ENCODE measurements at regions not wholly inside any gene's neighbourhood (a gene's known extent, or its start where the extent isn't known, plus 50 kb on each side); places are given as distances from the start of the nearest gene placed in this dataset.
"Not testable (repeated sequence)": the region's sequence is repeated elsewhere in the genome, so short reads cannot be mapped to it uniquely, and the experiment has no call there.

DNA sequence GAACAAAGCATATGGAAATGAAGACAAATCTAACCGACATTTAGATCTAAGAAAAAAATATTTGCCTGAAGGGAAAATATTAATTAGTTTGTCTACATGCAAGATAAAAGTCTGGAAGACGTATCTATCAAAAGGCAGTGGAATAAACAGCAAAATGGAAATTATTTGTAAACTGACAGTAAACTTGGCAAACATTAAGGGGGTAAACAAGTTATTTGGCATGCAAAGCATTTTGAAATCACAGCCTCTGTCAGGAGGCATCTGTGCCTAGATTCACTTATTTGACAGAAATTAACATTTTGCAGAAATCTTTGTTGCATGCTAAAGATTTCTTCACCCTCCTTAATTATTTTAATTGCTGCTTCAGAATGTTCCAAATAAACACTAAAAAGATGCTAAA is 1065.8 kb upstream of the POU3F4 start:
- no peak for ATAC-seq
- Histone ChIP-seq H3K27me3 (no peaks in the 10 kb centered on the region), H3K4me3 (no peak overlapping the region), H3K9me3 (no peaks in the 10 kb centered on the region), H3K27ac (no peak overlapping the region), H3K4me1 (no peaks in the 10 kb centered on the region), H3K36me3 (no peaks in the 10 kb centered on the region)
- intact Hi-C loops (cut with DNase I) = no loop called here
- TF ChIP-seq, protein P1, sequence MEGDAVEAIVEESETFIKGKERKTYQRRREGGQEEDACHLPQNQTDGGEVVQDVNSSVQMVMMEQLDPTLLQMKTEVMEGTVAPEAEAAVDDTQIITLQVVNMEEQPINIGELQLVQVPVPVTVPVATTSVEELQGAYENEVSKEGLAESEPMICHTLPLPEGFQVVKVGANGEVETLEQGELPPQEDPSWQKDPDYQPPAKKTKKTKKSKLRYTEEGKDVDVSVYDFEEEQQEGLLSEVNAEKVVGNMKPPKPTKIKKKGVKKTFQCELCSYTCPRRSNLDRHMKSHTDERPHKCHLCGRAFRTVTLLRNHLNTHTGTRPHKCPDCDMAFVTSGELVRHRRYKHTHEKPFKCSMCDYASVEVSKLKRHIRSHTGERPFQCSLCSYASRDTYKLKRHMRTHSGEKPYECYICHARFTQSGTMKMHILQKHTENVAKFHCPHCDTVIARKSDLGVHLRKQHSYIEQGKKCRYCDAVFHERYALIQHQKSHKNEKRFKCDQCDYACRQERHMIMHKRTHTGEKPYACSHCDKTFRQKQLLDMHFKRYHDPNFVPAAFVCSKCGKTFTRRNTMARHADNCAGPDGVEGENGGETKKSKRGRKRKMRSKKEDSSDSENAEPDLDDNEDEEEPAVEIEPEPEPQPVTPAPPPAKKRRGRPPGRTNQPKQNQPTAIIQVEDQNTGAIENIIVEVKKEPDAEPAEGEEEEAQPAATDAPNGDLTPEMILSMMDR (IDR thresholded peaks at IDR 0.05) = no peak
- no peak for DNase-seq

DNA sequence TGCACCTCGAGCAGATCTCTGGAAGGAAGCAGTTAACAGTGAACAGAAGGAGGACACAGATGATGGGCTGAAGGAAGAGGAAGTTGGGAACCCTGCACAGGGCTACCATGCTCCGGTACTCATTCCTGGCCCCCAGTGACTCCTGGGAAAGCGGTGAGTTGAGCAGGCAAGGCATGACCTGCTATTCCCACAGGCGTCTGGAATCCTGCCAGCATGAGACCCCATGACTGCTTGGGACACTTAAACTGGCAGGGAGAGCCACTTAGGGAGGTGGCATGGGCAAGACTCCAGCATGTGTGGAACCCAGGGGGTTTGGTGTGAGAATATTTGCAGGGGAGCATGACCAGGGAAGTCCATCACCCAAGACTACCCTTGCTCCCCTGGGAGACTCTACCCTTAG is 1056.4 kb upstream of the POU3F4 start:
- H3K9me3 ChIP-seq = no peaks in the 10 kb centered on the region
- H3K27me3 ChIP-seq = no peaks in the 10 kb centered on the region
- no peak overlapping the region for H3K4me3 ChIP-seq
- H3K27ac ChIP-seq = no peak overlapping the region
- TF ChIP-seq, protein P1 (IDR thresholded peaks at IDR 0.05) = no peak
- H3K4me1 ChIP-seq = no peaks in the 10 kb centered on the region
- DNase-seq (no peak), ATAC-seq (no peak)
- H3K36me3 ChIP-seq = no peaks in the 10 kb centered on the region
- intact Hi-C loops (cut with DNase I) = no loop called here

DNA sequence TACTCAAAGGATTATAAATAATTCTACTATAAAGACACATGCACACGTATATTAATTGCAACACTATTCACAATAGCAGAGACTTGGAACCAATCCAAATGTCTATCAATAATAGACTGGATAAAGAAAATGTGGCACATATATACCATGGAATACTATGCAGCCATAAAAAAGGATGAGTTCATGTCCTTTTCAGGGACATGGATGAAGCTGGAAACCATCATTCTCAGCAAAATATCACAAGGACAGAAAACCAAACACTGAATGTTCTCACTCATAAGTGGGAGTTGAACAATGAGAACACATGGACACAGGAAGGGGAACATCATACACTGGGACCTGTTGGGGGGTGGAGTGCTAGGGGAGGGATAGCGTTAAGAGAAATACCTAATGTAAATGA is 1052.2 kb upstream of the POU3F4 start:
- H3K36me3 ChIP-seq; DNase-seq; intact Hi-C loops (cut with DNase I); ATAC-seq; H3K27ac ChIP-seq; H3K4me1 ChIP-seq; H3K9me3 ChIP-seq; H3K27me3 ChIP-seq; H3K4me3 ChIP-seq: not testable (repeated sequence)

DNA sequence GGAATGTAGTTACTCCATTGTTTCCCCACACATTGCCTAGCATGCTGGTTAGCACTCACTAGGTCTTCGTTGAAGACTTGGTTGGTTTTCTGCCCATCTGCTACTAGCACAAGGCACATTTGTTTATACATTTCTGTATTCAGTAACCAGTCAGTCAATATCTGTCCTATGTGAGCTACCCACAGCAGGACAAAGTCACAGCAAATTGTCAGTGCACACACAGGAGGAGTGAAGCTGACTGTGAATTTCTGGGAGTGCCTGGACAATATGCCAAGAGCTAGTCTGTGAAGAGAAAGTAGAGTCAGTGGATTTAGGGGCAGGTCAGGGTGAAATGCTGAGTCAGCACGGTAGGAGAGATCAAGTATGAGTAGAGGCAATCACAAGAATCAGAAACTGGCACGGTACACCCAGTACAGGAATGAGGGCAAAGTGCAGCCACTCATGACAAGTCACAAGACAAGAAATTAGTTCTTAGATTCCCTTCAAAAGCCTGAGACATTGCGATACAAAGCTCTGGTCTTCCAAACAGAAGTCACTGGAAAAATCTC is 1049.8 kb upstream of the POU3F4 start:
- Histone ChIP-seq H3K27me3 (no peaks in the 10 kb centered on the region), H3K9me3 (no peaks in the 10 kb centered on the region), H3K4me3 (no peak overlapping the region), H3K4me1 (no peaks in the 10 kb centered on the region), H3K36me3 (no peaks in the 10 kb centered on the region), H3K27ac (no peak overlapping the region)
- ATAC-seq (no peak), DNase-seq (no peak)
- intact Hi-C loops (cut with DNase I) = no loop called here
- TF ChIP-seq, protein P1 (IDR thresholded peaks at IDR 0.05) = no peak

DNA sequence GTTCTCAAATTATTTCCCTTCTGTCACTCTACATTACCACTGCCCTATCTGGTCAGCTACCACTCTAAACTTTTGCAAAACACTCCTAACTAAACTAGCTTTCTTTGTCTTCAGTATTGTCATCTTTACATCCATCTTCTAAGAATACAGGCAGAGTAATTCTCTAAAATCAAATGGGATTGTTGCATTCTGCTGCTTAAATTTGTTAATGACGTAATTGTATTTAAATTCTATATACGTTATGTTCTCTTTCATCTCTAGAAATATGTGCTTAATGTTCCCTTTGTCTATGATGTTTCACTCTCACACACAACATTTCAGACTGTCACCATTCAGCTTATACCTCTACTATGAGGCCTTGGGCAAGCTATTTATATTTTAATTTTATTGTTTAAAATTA is 1041.1 kb upstream of the POU3F4 start:
- Histone ChIP-seq H3K36me3 (no peaks in the 10 kb centered on the region), H3K4me3 (no peak overlapping the region), H3K9me3 (no peaks in the 10 kb centered on the region), H3K27me3 (no peaks in the 10 kb centered on the region), H3K4me1 (no peaks in the 10 kb centered on the region), H3K27ac (no peak overlapping the region)
- no peak for DNase-seq
- intact Hi-C loops (cut with DNase I) = no loop called here
- ATAC-seq = no peak
- TF ChIP-seq, protein P1 (IDR thresholded peaks at IDR 0.05) = no peak

Data from left lung (tissue), 4 donors.